ENCODE measurements at regions not wholly inside any gene's neighbourhood (a gene's known extent, or its start where the extent isn't known, plus 50 kb on each side); places are given as distances from the start of the nearest gene placed in this dataset.

- no peaks in the 10 kb centered on the region for H3K9me3 ChIP-seq (ENCODE audit: low read depth)
- no peaks in the 10 kb centered on the region for H4K20me1 ChIP-seq (ENCODE audit: insufficient read depth)
- 75 to 77% methylated on average over 4 of the region's 4 CpGs for WGBS, 2 experiments (ENCODE audit: low coverage in 1 of 2, low lambda C conversion rate in 2 of 2, missing lambda C conversion rate in 2 of 2)
- H3K9me2 ChIP-seq (ENCODE audit: insufficient read depth), result no peaks in the 10 kb centered on the region
- in situ Hi-C loops (cut with MboI), result no loop called here
- no peak overlapping the region for H3K4me3 ChIP-seq
- 0 out of 2 replicates have a peak, but pooled peaks cover 9% of the 10 kb centered on the region for H3K27me3 ChIP-seq (replicated peaks; ENCODE audit: insufficient read depth)
- TF ChIP-seq EZH2 (IDR thresholded peaks at IDR 0.05; ENCODE audit: insufficient read depth, poor library complexity, severe bottlenecking) (no peak), EZH2phosphoT487 (IDR thresholded peaks at IDR 0.05; ENCODE audit: insufficient read depth, low read depth) (no peak)
- H3K36me3 ChIP-seq (ENCODE audit: low read depth), result no peaks in the 10 kb centered on the region
- no peak for DNase-seq
- no peaks in the 10 kb centered on the region for H3K4me1 ChIP-seq (ENCODE audit: insufficient read depth)
- no peak overlapping the region for H3K27ac ChIP-seq
- no peak overlapping the region for H3K9ac ChIP-seq
- no peak overlapping the region for H2AFZ ChIP-seq
- no peaks in the 10 kb centered on the region for H3K79me2 ChIP-seq (ENCODE audit: insufficient read depth)
- H3K4me2 ChIP-seq (ENCODE audit: unreplicated experiment), result no peak overlapping the region
- no peaks in the 10 kb centered on the region for H3F3A ChIP-seq (ENCODE audit: insufficient read depth)
Measured at GRCh38 chr3:24748520-24748919, 253.9 kb upstream of the THRB start.

GRCh38 chr3:24751020-24751419, 256.4 kb upstream of the THRB start:
- Histone ChIP-seq H3K4me1 (ENCODE audit: insufficient read depth) (no peaks in the 10 kb centered on the region), H3F3A (ENCODE audit: insufficient read depth) (no peaks in the 10 kb centered on the region), H3K27ac (no peak overlapping the region), H4K20me1 (ENCODE audit: insufficient read depth) (no peaks in the 10 kb centered on the region), H3K9me2 (ENCODE audit: insufficient read depth) (no peaks in the 10 kb centered on the region), H3K36me3 (ENCODE audit: low read depth) (no peaks in the 10 kb centered on the region), H3K9ac (no peak overlapping the region), H3K79me2 (ENCODE audit: insufficient read depth) (no peaks in the 10 kb centered on the region), H3K9me3 (ENCODE audit: low read depth) (no peaks in the 10 kb centered on the region), H2AFZ (no peak overlapping the region), H3K4me3 (no peak overlapping the region), H3K4me2 (ENCODE audit: unreplicated experiment) (no peak overlapping the region), H3K27me3 (replicated peaks; ENCODE audit: insufficient read depth) (0 out of 2 replicates have a peak, but pooled peaks cover 9% of the 10 kb centered on the region)
- TF ChIP-seq EZH2 (IDR thresholded peaks at IDR 0.05; ENCODE audit: insufficient read depth, poor library complexity, severe bottlenecking), result no peak
- TF ChIP-seq EZH2phosphoT487 (IDR thresholded peaks at IDR 0.05; ENCODE audit: insufficient read depth, low read depth), result no peak
- 63 to 83% methylated on average over 1 of the region's 1 CpG for WGBS, 2 experiments (ENCODE audit: low coverage in 1 of 2, low lambda C conversion rate in 2 of 2, missing lambda C conversion rate in 2 of 2)
- no peak for DNase-seq
- in situ Hi-C loops (cut with MboI), result no loop called here

DNA sequence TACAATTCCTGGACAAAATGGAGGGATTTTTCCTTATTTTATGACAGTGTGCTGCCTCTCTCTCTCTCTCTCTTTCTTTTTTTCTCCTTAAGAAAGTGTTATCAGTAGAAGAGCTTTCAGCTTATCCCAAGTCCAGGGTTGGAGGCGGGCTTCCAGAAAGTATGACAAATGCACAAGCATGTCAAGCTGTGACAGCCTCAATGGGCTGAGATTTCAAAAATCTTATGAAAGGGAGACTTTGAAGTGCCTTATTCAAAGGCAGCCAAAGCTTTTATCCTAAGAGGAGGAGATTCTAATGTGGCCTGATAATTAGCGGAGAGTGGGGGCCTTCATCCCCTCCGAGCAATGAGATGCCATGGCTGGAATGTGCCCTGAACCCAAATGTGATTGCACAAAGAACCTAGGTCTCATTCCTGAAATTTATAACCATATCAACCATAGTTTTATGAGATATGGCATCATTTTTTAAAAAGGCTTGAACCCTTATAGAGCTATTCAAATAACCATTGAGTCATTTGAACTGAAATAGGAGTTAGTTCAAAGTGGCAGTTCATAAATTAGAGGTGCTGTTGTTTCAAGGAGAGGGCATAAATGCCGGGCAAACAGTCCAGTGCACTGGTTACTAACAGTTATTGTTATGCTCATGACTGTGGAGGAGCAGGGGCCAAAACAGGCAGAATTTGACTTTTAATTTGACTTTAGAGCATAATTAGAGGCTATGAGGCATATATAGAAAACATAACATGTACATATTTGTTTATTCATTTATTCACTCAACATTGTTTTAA, 261.6 kb upstream of the THRB start:
- WGBS, 2 experiments (ENCODE audit: low coverage in 1 of 2, low lambda C conversion rate in 2 of 2, missing lambda C conversion rate in 2 of 2), result 37 to 45% methylated on average over 4 of the region's 4 CpGs
- no peak overlapping the region for H2AFZ ChIP-seq

DNA sequence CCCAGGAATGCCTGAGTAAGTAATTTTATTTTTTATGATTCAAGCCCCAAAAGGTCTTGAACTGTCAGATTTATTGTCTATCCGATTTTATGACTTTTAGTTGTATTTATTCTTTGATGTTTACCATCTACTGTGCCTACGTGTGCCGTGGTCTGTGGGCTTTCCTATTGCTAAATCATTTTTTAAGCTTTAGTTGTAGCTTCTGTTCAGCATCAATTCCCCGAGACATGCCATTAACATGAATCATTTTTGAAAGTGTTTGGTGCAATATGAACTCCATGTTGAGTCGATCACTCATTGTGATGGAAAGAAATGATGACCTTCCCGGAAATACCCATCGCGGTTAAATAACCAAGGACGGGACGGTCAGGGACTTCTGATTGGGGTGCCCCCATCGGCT, 268.7 kb upstream of the THRB start:
- DNase-seq, result no peak
- Histone ChIP-seq H4K20me1 (ENCODE audit: insufficient read depth) (no peaks in the 10 kb centered on the region), H2AFZ (no peak overlapping the region), H3K4me3 (no peak overlapping the region), H3K9me3 (ENCODE audit: low read depth) (no peaks in the 10 kb centered on the region), H3K4me2 (ENCODE audit: unreplicated experiment) (no peak overlapping the region), H3K9ac (no peak overlapping the region), H3K27me3 (replicated peaks; ENCODE audit: insufficient read depth) (no peaks in the 10 kb centered on the region; the same call in 1 of the 2 replicates), H3F3A (ENCODE audit: insufficient read depth) (no peaks in the 10 kb centered on the region), H3K4me1 (ENCODE audit: insufficient read depth) (no peaks in the 10 kb centered on the region), H3K79me2 (ENCODE audit: insufficient read depth) (no peaks in the 10 kb centered on the region), H3K36me3 (ENCODE audit: low read depth) (no peaks in the 10 kb centered on the region), H3K9me2 (ENCODE audit: insufficient read depth) (no peaks in the 10 kb centered on the region), H3K27ac (no peak overlapping the region)
- TF ChIP-seq EZH2 (IDR thresholded peaks at IDR 0.05; ENCODE audit: insufficient read depth, poor library complexity, severe bottlenecking), result no peak
- TF ChIP-seq EZH2phosphoT487 (IDR thresholded peaks at IDR 0.05; ENCODE audit: insufficient read depth, low read depth), result no peak
- 70 to 76% methylated on average over 11 of the region's 11 CpGs for WGBS, 2 experiments (ENCODE audit: low coverage in 1 of 2, low lambda C conversion rate in 2 of 2, missing lambda C conversion rate in 2 of 2)
- in situ Hi-C loops (cut with MboI), result no loop called here

More for the DNA sequence above, 261.6 kb upstream of the THRB start:
- no peaks in the 10 kb centered on the region for H3K9me2 ChIP-seq (ENCODE audit: insufficient read depth)
- H3K4me2 ChIP-seq (ENCODE audit: unreplicated experiment), result no peak overlapping the region
- no peak for TF ChIP-seq EZH2phosphoT487 (IDR thresholded peaks at IDR 0.05; ENCODE audit: insufficient read depth, low read depth)
- TF ChIP-seq EZH2 (IDR thresholded peaks at IDR 0.05; ENCODE audit: insufficient read depth, poor library complexity, severe bottlenecking), result no peak
- H3K9me3 ChIP-seq (ENCODE audit: low read depth), result no peaks in the 10 kb centered on the region
- DNase-seq, result no peak
- no peaks in the 10 kb centered on the region for H3K27me3 ChIP-seq (replicated peaks; ENCODE audit: insufficient read depth)
- H3K4me3 ChIP-seq, result no peak overlapping the region
- H3K4me1 ChIP-seq (ENCODE audit: insufficient read depth), result no peaks in the 10 kb centered on the region
- H3K27ac ChIP-seq, result no peak overlapping the region
- H3K79me2 ChIP-seq (ENCODE audit: insufficient read depth), result no peaks in the 10 kb centered on the region
- H4K20me1 ChIP-seq (ENCODE audit: insufficient read depth), result no peaks in the 10 kb centered on the region
- no peaks in the 10 kb centered on the region for H3K36me3 ChIP-seq (ENCODE audit: low read depth)
- H3F3A ChIP-seq (ENCODE audit: insufficient read depth), result no peaks in the 10 kb centered on the region
- in situ Hi-C loops (cut with MboI), result no loop called here
- no peak overlapping the region for H3K9ac ChIP-seq

Data from GM23248 (cell line).